Astrocyte (in vitro differentiated cells and primary cell): ENCODE measurements at regions not wholly inside any gene's neighbourhood (a gene's known extent, or its start where the extent isn't known, plus 50 kb on each side); places are given as distances from the start of the nearest gene placed in this dataset.

Source experiments
- DNase-seq: peaks from one replicate; pipeline ENCODE4 v3.0.0-alpha.2; 2010; ENCODE audit warnings: low read depth
- FAIRE-seq: peaks from 2 replicates; lab custom pipeline; 2011; peaks lifted over from hg19 to GRCh38; lab: Jason Lieb, UNC
- H2AFZ ChIP-seq: 2 replicates; pipeline ENCODE4 v1.6.0; 2012; ENCODE audit warnings: low read depth, low read length, inconsistent platforms
- H3K27ac ChIP-seq: 2 replicates; pipeline ENCODE4 v1.5.1; 2011; ENCODE audit warnings: low read depth, low read length, inconsistent platforms
- H3K27me3 ChIP-seq: 2 replicates; pipeline ENCODE4 v1.6.0; 2011; ENCODE audit warnings: low read length, inconsistent platforms; ENCODE audit not compliant: insufficient read depth
- H3K36me3 ChIP-seq: 2 replicates; pipeline ENCODE4 v1.5.1; 2011; ENCODE audit warnings: low read length, inconsistent platforms; ENCODE audit not compliant: insufficient read depth
- H3K4me1 ChIP-seq: 2 replicates; pipeline ENCODE4 v1.5.1; 2011; ENCODE audit warnings: low read length, inconsistent platforms; ENCODE audit not compliant: insufficient read depth
- H3K4me2 ChIP-seq: 2 replicates; pipeline ENCODE4 v1.6.0; 2012; ENCODE audit warnings: low read length, inconsistent platforms
- H3K4me3 ChIP-seq: 2 replicates; pipeline ENCODE4 v1.5.1; 2011; ENCODE audit warnings: low read depth, mild to moderate bottlenecking, low read length, inconsistent platforms; ENCODE audit not compliant: insufficient read depth
- H3K79me2 ChIP-seq: 2 replicates; pipeline ENCODE4 v1.6.0; 2012; ENCODE audit warnings: mild to moderate bottlenecking, low read length, inconsistent platforms; ENCODE audit not compliant: insufficient read depth
- H3K9ac ChIP-seq: 2 replicates; pipeline ENCODE4 v1.6.0; 2012; ENCODE audit warnings: mild to moderate bottlenecking, low read length, inconsistent platforms
- H3K9me3 ChIP-seq: 2 replicates; pipeline ENCODE4 v1.5.1; 2012; ENCODE audit warnings: low read depth, mild to moderate bottlenecking, low read length, inconsistent platforms; ENCODE audit not compliant: insufficient read depth
- H4K20me1 ChIP-seq: 2 replicates; pipeline ENCODE4 v1.6.0; 2012; ENCODE audit warnings: low read length, inconsistent platforms; ENCODE audit not compliant: insufficient read depth
- H3K27ac Mint-ChIP-seq: one replicate; pipeline ENCODE4 v1.8.0; 2021; ENCODE audit warnings: mild to moderate bottlenecking, mixed read lengths; ENCODE audit not compliant: unreplicated experiment
- H3K27me3 Mint-ChIP-seq: one replicate; pipeline ENCODE4 v1.8.0; 2021; ENCODE audit warnings: low read depth, mixed read lengths; ENCODE audit not compliant: unreplicated experiment
- H3K36me3 Mint-ChIP-seq: one replicate; pipeline ENCODE4 v1.8.0; 2021; ENCODE audit warnings: low read depth, mixed read lengths; ENCODE audit not compliant: unreplicated experiment
- H3K4me1 Mint-ChIP-seq: one replicate; pipeline ENCODE4 v1.8.0; 2021; ENCODE audit warnings: low read depth, mixed read lengths; ENCODE audit not compliant: unreplicated experiment
- H3K4me3 Mint-ChIP-seq: one replicate; pipeline ENCODE4 v1.8.0; 2021; ENCODE audit warnings: mild to moderate bottlenecking, moderate library complexity, mixed read lengths; ENCODE audit not compliant: unreplicated experiment
- H3K9me3 Mint-ChIP-seq: one replicate; pipeline ENCODE4 v1.8.0; 2021; ENCODE audit warnings: mild to moderate bottlenecking, mixed read lengths; ENCODE audit not compliant: unreplicated experiment
- CTCF ChIP-seq: IDR thresholded peaks from 2 replicates; pipeline ENCODE4 v1.5.1; 2011; ENCODE audit warnings: low read depth, mild to moderate bottlenecking, inconsistent platforms, low read length, moderate library complexity; ENCODE audit not compliant: insufficient read depth
- EZH2 ChIP-seq: IDR thresholded peaks from 2 replicates; pipeline ENCODE4 v1.6.1; 2012; ENCODE audit warnings: mild to moderate bottlenecking, low read length, inconsistent platforms; ENCODE audit not compliant: insufficient read depth

DNA sequence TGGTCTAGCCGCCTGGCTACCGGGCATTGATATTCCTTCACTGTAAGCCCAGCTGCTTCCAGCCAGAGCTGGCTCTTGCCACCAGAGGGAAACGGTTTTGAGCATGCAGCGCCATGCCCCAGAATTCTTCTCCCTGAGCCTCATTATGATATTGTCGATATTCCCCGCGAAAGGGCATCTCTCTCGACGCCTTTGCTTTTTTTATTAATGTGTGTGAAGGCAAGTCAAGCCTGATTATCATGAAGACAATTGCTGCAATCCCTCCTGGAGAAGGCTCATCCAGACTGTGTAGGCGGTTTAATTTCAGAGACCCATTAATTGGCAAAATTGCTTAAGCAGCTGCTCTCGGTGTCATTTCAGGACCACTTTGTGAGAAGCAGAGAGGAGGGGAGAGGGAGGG lies 321.2 kb upstream of the TLE3 start:
- DNase-seq, result no peak
- peaks cover 78% of the 10 kb centered on the region for H3K27me3 ChIP-seq
- H3K4me2 ChIP-seq, result no peak overlapping the region
- no peaks in the 10 kb centered on the region for H3K79me2 ChIP-seq
- H3K4me1 Mint-ChIP-seq, result peaks cover 4% of the 10 kb centered on the region
- H3K36me3 Mint-ChIP-seq, result no peaks in the 10 kb centered on the region
- no peak overlapping the region for H3K27ac ChIP-seq
- no peaks in the 10 kb centered on the region for H3K4me1 ChIP-seq
- peaks cover 5% of the 10 kb centered on the region for H3K9me3 ChIP-seq
- TF ChIP-seq EZH2 (no peak), CTCF (no peak)
- H3K4me3 Mint-ChIP-seq, result no peak overlapping the region
- H3K9ac ChIP-seq, result no peak overlapping the region
- H4K20me1 ChIP-seq, result no peaks in the 10 kb centered on the region
- no peak overlapping the region for H3K4me3 ChIP-seq
- H3K27ac Mint-ChIP-seq, result no peak overlapping the region
- no peaks in the 10 kb centered on the region for H3K36me3 ChIP-seq
- peaks cover 5% of the 10 kb centered on the region for H3K9me3 Mint-ChIP-seq
- H3K27me3 Mint-ChIP-seq, result peaks cover 88% of the 10 kb centered on the region
- no peak for FAIRE-seq
- no peak overlapping the region for H2AFZ ChIP-seq

DNA sequence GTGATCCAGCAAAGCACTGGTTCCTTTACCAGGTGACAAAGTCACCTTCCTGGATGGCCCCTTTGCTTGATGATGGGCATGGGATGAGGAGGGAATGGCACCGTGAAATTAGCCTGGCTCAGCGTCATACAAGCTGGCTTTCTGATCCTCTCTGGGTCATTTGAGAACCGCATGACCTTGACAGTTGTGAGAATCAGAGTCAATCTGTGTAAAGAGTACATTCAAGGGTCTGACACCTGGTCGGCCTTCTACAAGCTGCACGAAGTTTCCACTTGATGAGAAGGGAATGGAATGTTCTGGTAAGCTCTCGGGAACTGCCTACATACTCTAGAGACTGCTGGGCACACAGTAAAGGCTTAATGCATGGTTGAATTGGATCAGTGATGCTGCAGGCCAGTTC lies 319.8 kb upstream of the TLE3 start:
- H3K9me3 Mint-ChIP-seq, result peaks cover 2% of the 10 kb centered on the region
- Histone ChIP-seq H3K36me3 (no peaks in the 10 kb centered on the region), H3K4me2 (no peak overlapping the region), H2AFZ (no peak overlapping the region), H3K27me3 (peaks cover 64% of the 10 kb centered on the region), H3K9ac (no peak overlapping the region), H3K4me3 (no peak overlapping the region), H3K4me1 (no peaks in the 10 kb centered on the region), H3K79me2 (no peaks in the 10 kb centered on the region), H4K20me1 (no peaks in the 10 kb centered on the region), H3K9me3 (peaks cover 5% of the 10 kb centered on the region), H3K27ac (no peak overlapping the region)
- no peak overlapping the region for H3K27ac Mint-ChIP-seq
- FAIRE-seq (no peak), DNase-seq (no peak)
- no peaks in the 10 kb centered on the region for H3K36me3 Mint-ChIP-seq
- peaks cover 4% of the 10 kb centered on the region for H3K4me1 Mint-ChIP-seq
- TF ChIP-seq CTCF (no peak), EZH2 (no peak)
- no peak overlapping the region for H3K4me3 Mint-ChIP-seq
- peaks cover 83% of the 10 kb centered on the region for H3K27me3 Mint-ChIP-seq

GRCh38 chr15:70416829-70417228 lies 319.1 kb upstream of the TLE3 start:
- Histone ChIP-seq H3K4me1 (no peaks in the 10 kb centered on the region), H2AFZ (no peak overlapping the region), H3K36me3 (no peaks in the 10 kb centered on the region), H3K4me2 (no peak overlapping the region), H3K27ac (no peak overlapping the region), H3K4me3 (no peak overlapping the region), H3K9ac (no peak overlapping the region), H4K20me1 (no peaks in the 10 kb centered on the region), H3K9me3 (peaks cover 5% of the 10 kb centered on the region), H3K27me3 (peaks cover 58% of the 10 kb centered on the region), H3K79me2 (no peaks in the 10 kb centered on the region)
- Mint-ChIP-seq H3K4me3 (no peak overlapping the region), H3K9me3 (no peaks in the 10 kb centered on the region), H3K27ac (no peak overlapping the region), H3K36me3 (no peaks in the 10 kb centered on the region), H3K27me3 (peaks cover 81% of the 10 kb centered on the region), H3K4me1 (peaks cover 4% of the 10 kb centered on the region)
- FAIRE-seq, result no peak
- TF ChIP-seq CTCF, result no peak
- no peak for TF ChIP-seq EZH2
- no peak for DNase-seq
